Astrocyte (in vitro differentiated cells and primary cell): ENCODE measurements at regions not wholly inside any gene's neighbourhood (a gene's known extent, or its start where the extent isn't known, plus 50 kb on each side); places are given as distances from the start of the nearest gene placed in this dataset.

Experiments used
- DNase-seq: peaks from one replicate; pipeline ENCODE4 v3.0.0-alpha.2; 2010; ENCODE audit warnings: low read depth
- FAIRE-seq: peaks from 2 replicates; lab custom pipeline; 2011; peaks lifted over from hg19 to GRCh38; lab: Jason Lieb, UNC
- H2AFZ ChIP-seq: 2 replicates; pipeline ENCODE4 v1.6.0; 2012; ENCODE audit warnings: low read depth, low read length, inconsistent platforms
- H3K27ac ChIP-seq: 2 replicates; pipeline ENCODE4 v1.5.1; 2011; ENCODE audit warnings: low read depth, low read length, inconsistent platforms
- H3K27me3 ChIP-seq: 2 replicates; pipeline ENCODE4 v1.6.0; 2011; ENCODE audit warnings: low read length, inconsistent platforms; ENCODE audit not compliant: insufficient read depth
- H3K36me3 ChIP-seq: 2 replicates; pipeline ENCODE4 v1.5.1; 2011; ENCODE audit warnings: low read length, inconsistent platforms; ENCODE audit not compliant: insufficient read depth
- H3K4me1 ChIP-seq: 2 replicates; pipeline ENCODE4 v1.5.1; 2011; ENCODE audit warnings: low read length, inconsistent platforms; ENCODE audit not compliant: insufficient read depth
- H3K4me2 ChIP-seq: 2 replicates; pipeline ENCODE4 v1.6.0; 2012; ENCODE audit warnings: low read length, inconsistent platforms
- H3K4me3 ChIP-seq: 2 replicates; pipeline ENCODE4 v1.5.1; 2011; ENCODE audit warnings: low read depth, mild to moderate bottlenecking, low read length, inconsistent platforms; ENCODE audit not compliant: insufficient read depth
- H3K79me2 ChIP-seq: 2 replicates; pipeline ENCODE4 v1.6.0; 2012; ENCODE audit warnings: mild to moderate bottlenecking, low read length, inconsistent platforms; ENCODE audit not compliant: insufficient read depth
- H3K9ac ChIP-seq: 2 replicates; pipeline ENCODE4 v1.6.0; 2012; ENCODE audit warnings: mild to moderate bottlenecking, low read length, inconsistent platforms
- H3K9me3 ChIP-seq: 2 replicates; pipeline ENCODE4 v1.5.1; 2012; ENCODE audit warnings: low read depth, mild to moderate bottlenecking, low read length, inconsistent platforms; ENCODE audit not compliant: insufficient read depth
- H4K20me1 ChIP-seq: 2 replicates; pipeline ENCODE4 v1.6.0; 2012; ENCODE audit warnings: low read length, inconsistent platforms; ENCODE audit not compliant: insufficient read depth
- H3K27ac Mint-ChIP-seq: one replicate; pipeline ENCODE4 v1.8.0; 2021; ENCODE audit warnings: mild to moderate bottlenecking, mixed read lengths; ENCODE audit not compliant: unreplicated experiment
- H3K27me3 Mint-ChIP-seq: one replicate; pipeline ENCODE4 v1.8.0; 2021; ENCODE audit warnings: low read depth, mixed read lengths; ENCODE audit not compliant: unreplicated experiment
- H3K36me3 Mint-ChIP-seq: one replicate; pipeline ENCODE4 v1.8.0; 2021; ENCODE audit warnings: low read depth, mixed read lengths; ENCODE audit not compliant: unreplicated experiment
- H3K4me1 Mint-ChIP-seq: one replicate; pipeline ENCODE4 v1.8.0; 2021; ENCODE audit warnings: low read depth, mixed read lengths; ENCODE audit not compliant: unreplicated experiment
- H3K4me3 Mint-ChIP-seq: one replicate; pipeline ENCODE4 v1.8.0; 2021; ENCODE audit warnings: mild to moderate bottlenecking, moderate library complexity, mixed read lengths; ENCODE audit not compliant: unreplicated experiment
- H3K9me3 Mint-ChIP-seq: one replicate; pipeline ENCODE4 v1.8.0; 2021; ENCODE audit warnings: mild to moderate bottlenecking, mixed read lengths; ENCODE audit not compliant: unreplicated experiment
- CTCF ChIP-seq: IDR thresholded peaks from 2 replicates; pipeline ENCODE4 v1.5.1; 2011; ENCODE audit warnings: low read depth, mild to moderate bottlenecking, inconsistent platforms, low read length, moderate library complexity; ENCODE audit not compliant: insufficient read depth
- EZH2 ChIP-seq: IDR thresholded peaks from 2 replicates; pipeline ENCODE4 v1.6.1; 2012; ENCODE audit warnings: mild to moderate bottlenecking, low read length, inconsistent platforms; ENCODE audit not compliant: insufficient read depth

DNA sequence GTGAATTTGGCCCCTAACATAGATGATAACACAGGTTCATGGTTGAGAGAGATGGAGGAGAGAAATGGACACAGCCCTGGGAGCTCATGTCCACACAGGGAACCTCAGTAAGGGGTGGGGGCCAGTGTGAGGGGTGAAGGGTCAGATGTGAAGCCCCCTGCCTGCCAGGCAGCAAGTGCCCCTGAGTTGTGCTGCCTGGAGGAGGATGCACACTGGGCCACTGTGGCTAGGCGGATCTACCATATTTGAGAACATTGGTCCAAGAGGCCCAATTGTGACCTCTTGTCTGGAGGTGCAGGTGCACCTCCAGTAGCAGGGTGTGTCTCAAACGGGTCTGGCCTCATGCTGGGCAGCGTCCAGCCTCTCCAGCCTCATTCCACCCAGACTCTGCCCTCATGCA lies 99.6 kb upstream of the SNTG2 start:
- Histone ChIP-seq H3K9ac (no peak overlapping the region), H4K20me1 (no peaks in the 10 kb centered on the region), H3K36me3 (no peaks in the 10 kb centered on the region), H3K79me2 (no peaks in the 10 kb centered on the region), H3K4me1 (no peaks in the 10 kb centered on the region), H3K27ac (no peak overlapping the region), H3K4me2 (no peak overlapping the region), H3K9me3 (peaks cover 5% of the 10 kb centered on the region), H3K4me3 (no peak overlapping the region), H2AFZ (no peak overlapping the region), H3K27me3 (no peaks in the 10 kb centered on the region)
- Mint-ChIP-seq H3K4me3 (no peak overlapping the region), H3K9me3 (peaks cover 2% of the 10 kb centered on the region), H3K4me1 (no peaks in the 10 kb centered on the region), H3K36me3 (peaks cover 1% of the 10 kb centered on the region), H3K27me3 (peaks cover 12% of the 10 kb centered on the region), H3K27ac (no peak overlapping the region)
- DNase-seq (no peak), FAIRE-seq (no peak)
- TF ChIP-seq EZH2, result no peak

GRCh38 chr2:850429-850828 lies 100.2 kb upstream of the SNTG2 start:
- H3K27ac Mint-ChIP-seq, result no peak overlapping the region
- H3K4me2 ChIP-seq, result no peak overlapping the region

DNA sequence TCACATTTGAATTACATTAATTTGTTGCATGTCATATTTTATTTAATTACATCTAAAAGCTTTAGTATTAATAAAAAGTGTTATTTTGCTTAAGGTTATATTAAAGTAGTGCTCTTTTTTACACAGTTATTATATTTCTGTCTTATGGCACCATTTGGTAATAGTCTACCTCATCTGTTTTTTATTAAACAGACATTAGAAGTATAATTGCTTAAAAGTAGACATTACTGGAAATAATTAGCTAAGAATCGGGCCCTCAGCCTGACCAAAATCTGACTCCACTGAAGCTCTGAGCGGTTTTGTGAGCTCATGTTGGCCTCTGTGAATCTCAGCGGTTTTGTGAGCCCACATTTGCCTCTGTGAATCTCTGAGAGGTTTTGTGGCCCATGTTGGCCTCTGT lies 102.5 kb upstream of the SNTG2 start:
- Mint-ChIP-seq H3K9me3 (no peaks in the 10 kb centered on the region), H3K27ac (no peak overlapping the region), H3K4me1 (no peaks in the 10 kb centered on the region), H3K36me3 (no peaks in the 10 kb centered on the region), H3K27me3 (peaks cover 24% of the 10 kb centered on the region), H3K4me3 (no peak overlapping the region)
- Histone ChIP-seq H3K4me2 (no peak overlapping the region), H3K79me2 (no peaks in the 10 kb centered on the region), H3K9me3 (peaks cover 5% of the 10 kb centered on the region), H3K4me1 (no peaks in the 10 kb centered on the region), H3K9ac (no peak overlapping the region), H3K27me3 (no peaks in the 10 kb centered on the region), H2AFZ (no peak overlapping the region), H3K36me3 (no peaks in the 10 kb centered on the region), H3K4me3 (no peak overlapping the region), H4K20me1 (no peaks in the 10 kb centered on the region), H3K27ac (no peak overlapping the region)
- no peak for DNase-seq
- TF ChIP-seq CTCF (no peak), EZH2 (no peak)
- FAIRE-seq, result no peak

More at GRCh38 chr2:850429-850828, 100.2 kb upstream of the SNTG2 start:
- no peaks in the 10 kb centered on the region for H3K36me3 ChIP-seq
- FAIRE-seq, result no peak
- no peaks in the 10 kb centered on the region for H3K27me3 ChIP-seq
- H3K4me3 ChIP-seq, result no peak overlapping the region
- no peaks in the 10 kb centered on the region for H3K4me1 ChIP-seq
- H3K9ac ChIP-seq, result no peak overlapping the region
- H3K79me2 ChIP-seq, result no peaks in the 10 kb centered on the region
- TF ChIP-seq EZH2, result no peak
- TF ChIP-seq CTCF, result no peak
- DNase-seq, result no peak
- H3K4me1 Mint-ChIP-seq, result no peaks in the 10 kb centered on the region
- peaks cover 1% of the 10 kb centered on the region for H3K36me3 Mint-ChIP-seq
- no peak overlapping the region for H3K27ac ChIP-seq
- peaks cover 15% of the 10 kb centered on the region for H3K27me3 Mint-ChIP-seq
- H4K20me1 ChIP-seq, result no peaks in the 10 kb centered on the region
- no peak overlapping the region for H2AFZ ChIP-seq
- no peak overlapping the region for H3K4me3 Mint-ChIP-seq
- no peaks in the 10 kb centered on the region for H3K9me3 Mint-ChIP-seq
- H3K9me3 ChIP-seq, result peaks cover 5% of the 10 kb centered on the region
